Stomach (tissue), 4 donors: ENCODE measurements at regions not wholly inside any gene's neighbourhood (a gene's known extent, or its start where the extent isn't known, plus 50 kb on each side); places are given as distances from the start of the nearest gene placed in this dataset.

Experiments used
- CTCF ChIP-seq, 7 experiments: fragments of 450-650 bp in 4 of 7; fragments of 200-600 bp in 3 of 7; sonication (generic) in 3 of 7; IDR thresholded peaks; one replicate each; pipeline ENCODE4 v1.5.1; 2016 to 2019; ENCODE audit warnings: antibody characterized with exemption in 7 of 7, control low read depth in 2 of 7, mild to moderate bottlenecking in 1 of 7
- POLR2A ChIP-seq, 4 donors: fragments of 450-650 bp; IDR thresholded peaks; one replicate each; pipeline ENCODE4 v1.6.1; 2016; ENCODE audit warnings: antibody characterized with exemption in 4 of 4, control low read depth in 2 of 4, mild to moderate bottlenecking in 1 of 4, moderate library complexity in 1 of 4

- TF ChIP-seq CTCF (IDR thresholded peaks at IDR 0.05) (no peak), POLR2A (IDR thresholded peaks at IDR 0.05) (no peak)
Observed at GRCh38 chr11:15640318-15640717, 525.6 kb downstream of the INSC start.
